ENCODE measurements at regions not wholly inside any gene's neighbourhood (a gene's known extent, or its start where the extent isn't known, plus 50 kb on each side); places are given as distances from the start of the nearest gene placed in this dataset.

DNA sequence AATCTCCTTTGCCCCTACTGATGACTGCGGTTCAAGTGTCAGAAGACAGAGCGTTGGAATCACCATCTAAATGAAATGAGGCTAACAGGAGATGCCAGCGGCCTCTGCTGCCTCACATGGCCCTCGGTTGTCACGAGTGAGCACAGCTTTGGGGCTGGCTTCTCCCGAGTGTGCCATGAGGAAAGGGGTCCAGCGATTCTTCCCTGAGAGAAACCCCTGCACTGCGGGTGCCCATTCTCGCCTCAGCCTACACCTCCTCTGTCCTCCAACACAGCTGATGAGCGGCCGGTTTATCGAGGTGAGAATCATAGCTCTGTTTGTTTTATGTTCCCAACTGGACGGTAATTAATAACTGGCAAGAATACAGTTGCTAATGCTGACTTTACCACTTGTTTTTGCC lies 144.7 kb upstream of the RPS6KA2 start:
- no peaks in the 10 kb centered on the region for H3K4me1 ChIP-seq
- H3K27me3 ChIP-seq = no peaks in the 10 kb centered on the region
- no peak overlapping the region for H3K4me3 ChIP-seq
- DNase-seq = no peak
- TF ChIP-seq POLR2A (IDR thresholded peaks at IDR 0.05) = no peak
- TF ChIP-seq, protein P1, sequence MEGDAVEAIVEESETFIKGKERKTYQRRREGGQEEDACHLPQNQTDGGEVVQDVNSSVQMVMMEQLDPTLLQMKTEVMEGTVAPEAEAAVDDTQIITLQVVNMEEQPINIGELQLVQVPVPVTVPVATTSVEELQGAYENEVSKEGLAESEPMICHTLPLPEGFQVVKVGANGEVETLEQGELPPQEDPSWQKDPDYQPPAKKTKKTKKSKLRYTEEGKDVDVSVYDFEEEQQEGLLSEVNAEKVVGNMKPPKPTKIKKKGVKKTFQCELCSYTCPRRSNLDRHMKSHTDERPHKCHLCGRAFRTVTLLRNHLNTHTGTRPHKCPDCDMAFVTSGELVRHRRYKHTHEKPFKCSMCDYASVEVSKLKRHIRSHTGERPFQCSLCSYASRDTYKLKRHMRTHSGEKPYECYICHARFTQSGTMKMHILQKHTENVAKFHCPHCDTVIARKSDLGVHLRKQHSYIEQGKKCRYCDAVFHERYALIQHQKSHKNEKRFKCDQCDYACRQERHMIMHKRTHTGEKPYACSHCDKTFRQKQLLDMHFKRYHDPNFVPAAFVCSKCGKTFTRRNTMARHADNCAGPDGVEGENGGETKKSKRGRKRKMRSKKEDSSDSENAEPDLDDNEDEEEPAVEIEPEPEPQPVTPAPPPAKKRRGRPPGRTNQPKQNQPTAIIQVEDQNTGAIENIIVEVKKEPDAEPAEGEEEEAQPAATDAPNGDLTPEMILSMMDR (IDR thresholded peaks at IDR 0.05) = no peak
- H3K36me3 ChIP-seq = no peaks in the 10 kb centered on the region
- H3K9me3 ChIP-seq = no peaks in the 10 kb centered on the region
- intact Hi-C loops (cut with DNase I; ENCODE audit: low total_unique reads) = loop anchor here (10.0 kb wide), 1 partner anchor 373 kb away; no protein-coding TSS in a partner anchor
- H3K27ac ChIP-seq = no peak overlapping the region

DNA sequence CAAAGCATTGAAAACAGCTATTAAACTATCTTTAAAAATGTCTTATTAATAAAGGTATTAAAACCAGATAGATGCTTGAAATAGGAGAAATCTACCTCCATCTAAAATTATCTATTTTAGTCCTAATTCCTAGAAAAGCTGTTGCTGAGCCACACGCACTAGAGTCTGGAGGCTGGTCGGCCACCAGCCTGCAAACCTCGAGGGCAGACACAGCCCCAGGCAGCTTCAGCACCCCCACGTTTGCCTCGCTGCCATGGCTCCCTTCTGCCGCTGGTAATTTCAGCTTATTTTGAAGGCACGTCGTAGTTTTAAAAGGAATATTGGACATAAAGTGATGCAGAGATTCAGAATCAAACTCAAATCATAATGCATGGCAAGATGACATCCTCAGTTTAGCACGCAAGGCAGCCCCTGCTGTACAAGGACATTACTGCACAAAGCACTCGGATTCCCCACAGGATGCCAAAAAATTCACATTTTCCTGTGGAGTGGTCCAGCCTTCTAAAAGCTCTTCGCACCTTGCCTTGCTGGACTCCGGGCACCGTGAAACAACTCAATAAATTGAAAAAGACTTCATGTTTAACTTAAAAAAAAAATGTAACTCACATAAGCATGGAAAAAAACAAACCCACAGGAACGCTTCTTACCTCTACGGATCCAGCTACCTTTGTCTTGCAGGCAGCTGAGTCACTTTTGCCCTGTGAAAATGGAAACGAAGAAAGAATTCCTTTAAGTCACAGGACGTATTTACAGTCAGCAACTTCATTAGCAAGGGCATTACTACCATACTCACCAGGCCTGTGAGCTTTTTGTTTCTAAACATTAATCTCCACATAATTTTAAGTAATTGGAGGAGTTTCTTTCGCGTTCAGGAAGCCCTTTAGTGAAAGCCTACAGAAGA lies 143.4 kb upstream of the RPS6KA2 start:
- TF ChIP-seq POLR2A (IDR thresholded peaks at IDR 0.05) = no peak
- TF ChIP-seq, protein P1 (IDR thresholded peaks at IDR 0.05) = no peak
- Histone ChIP-seq H3K36me3 (no peaks in the 10 kb centered on the region), H3K4me3 (no peak overlapping the region), H3K27me3 (no peaks in the 10 kb centered on the region), H3K27ac (no peak overlapping the region), H3K4me1 (no peaks in the 10 kb centered on the region), H3K9me3 (no peaks in the 10 kb centered on the region)
- intact Hi-C loops (cut with DNase I; ENCODE audit: low total_unique reads) = loop anchor here (10.0 kb wide), 1 partner anchor 374 kb away; no protein-coding TSS in a partner anchor
- no peak for DNase-seq

DNA sequence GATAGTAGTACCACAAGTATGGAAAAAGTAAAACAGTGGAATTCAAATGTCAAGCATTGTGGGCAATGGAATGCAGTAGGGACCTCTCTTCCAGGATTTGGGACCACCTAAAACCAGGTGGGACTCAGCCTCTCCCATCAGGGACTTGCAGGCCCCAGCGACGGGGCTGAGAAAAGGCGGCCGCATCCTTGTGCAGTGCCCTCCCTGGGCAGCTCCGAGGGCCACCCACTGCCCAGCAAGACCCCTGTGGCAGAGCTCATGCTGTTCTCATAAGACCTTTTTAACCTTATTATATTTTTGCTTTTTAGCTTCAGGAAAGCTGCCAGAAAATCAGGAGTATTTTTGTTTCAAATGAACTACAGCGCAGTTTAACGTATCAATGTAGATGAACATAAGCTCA lies 142.6 kb upstream of the RPS6KA2 start:
- Histone ChIP-seq H3K36me3 (no peaks in the 10 kb centered on the region), H3K9me3 (no peaks in the 10 kb centered on the region), H3K27ac (no peak overlapping the region), H3K4me3 (no peak overlapping the region), H3K4me1 (no peaks in the 10 kb centered on the region), H3K27me3 (no peaks in the 10 kb centered on the region)
- DNase-seq = no peak
- TF ChIP-seq, protein P1 (IDR thresholded peaks at IDR 0.05) = no peak
- no peak for TF ChIP-seq POLR2A (IDR thresholded peaks at IDR 0.05)
- intact Hi-C loops (cut with DNase I; ENCODE audit: low total_unique reads) = loop anchor here (10.0 kb wide), 1 partner anchor 375 kb away; no protein-coding TSS in a partner anchor

DNA sequence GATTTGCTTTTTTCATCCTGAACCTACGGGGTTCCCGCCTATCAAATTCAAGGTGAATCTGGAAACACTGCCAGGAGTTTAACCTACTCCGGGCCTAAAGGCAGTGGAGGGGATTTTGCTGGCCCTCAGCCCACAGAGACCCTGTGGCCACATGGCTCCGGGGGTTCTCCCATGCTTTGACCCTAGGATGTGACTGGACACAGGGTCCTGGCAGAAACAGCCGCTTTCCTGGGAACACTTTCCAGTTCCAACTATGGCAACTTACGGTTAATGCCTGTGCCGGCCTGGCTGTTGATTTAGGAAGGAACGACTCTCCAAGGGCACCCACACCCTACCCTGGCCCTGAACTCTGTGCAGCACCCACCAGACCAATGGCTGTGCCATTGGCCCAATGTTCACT lies 141.7 kb upstream of the RPS6KA2 start:
- no peaks in the 10 kb centered on the region for H3K4me1 ChIP-seq
- H3K4me3 ChIP-seq = no peak overlapping the region
- H3K27me3 ChIP-seq = no peaks in the 10 kb centered on the region
- DNase-seq = no peak
- no peak overlapping the region for H3K27ac ChIP-seq
- H3K9me3 ChIP-seq = no peaks in the 10 kb centered on the region
- intact Hi-C loops (cut with DNase I; ENCODE audit: low total_unique reads) = no loop called here
- H3K36me3 ChIP-seq = no peaks in the 10 kb centered on the region
- TF ChIP-seq, protein P1 (IDR thresholded peaks at IDR 0.05) = no peak
- TF ChIP-seq POLR2A (IDR thresholded peaks at IDR 0.05) = no peak

DNA sequence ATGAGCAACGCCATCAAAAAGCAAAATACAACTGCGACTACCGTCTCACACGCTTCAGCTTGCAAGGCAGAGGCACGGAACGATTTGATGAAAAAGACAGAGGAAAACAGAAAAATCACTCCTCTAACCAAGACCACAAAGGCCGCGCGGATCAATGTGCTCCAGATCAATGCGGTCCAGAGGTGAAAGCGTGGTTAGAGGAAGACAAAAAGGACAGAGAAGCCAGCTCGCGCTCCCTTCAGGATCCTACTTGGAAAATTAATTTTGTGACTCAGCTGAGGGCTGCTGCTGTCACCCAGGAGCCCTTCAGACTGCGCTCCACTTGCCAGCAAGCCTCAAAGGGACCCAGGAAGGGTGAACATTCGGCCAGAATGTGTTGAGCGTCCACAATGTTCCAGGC lies 140.2 kb upstream of the RPS6KA2 start:
- no peak overlapping the region for H3K4me3 ChIP-seq
- H3K9me3 ChIP-seq = no peaks in the 10 kb centered on the region
- no peak for DNase-seq
- no peak overlapping the region for H3K27ac ChIP-seq
- TF ChIP-seq POLR2A (IDR thresholded peaks at IDR 0.05) = no peak
- TF ChIP-seq, protein P1 (IDR thresholded peaks at IDR 0.05) = no peak
- H3K36me3 ChIP-seq = no peaks in the 10 kb centered on the region
- no peaks in the 10 kb centered on the region for H3K4me1 ChIP-seq
- intact Hi-C loops (cut with DNase I; ENCODE audit: low total_unique reads) = no loop called here
- no peaks in the 10 kb centered on the region for H3K27me3 ChIP-seq
